Tongue (tissue), 2 donors: ENCODE measurements at regions not wholly inside any gene's neighbourhood (a gene's known extent, or its start where the extent isn't known, plus 50 kb on each side); places are given as distances from the start of the nearest gene placed in this dataset. TPM values are rescaled to one million over a fixed set of nuclear protein-coding genes. Genes with fewer than 3 reads are reported as not detected.
"Not testable (repeated sequence)": the region's sequence is repeated elsewhere in the genome, so short reads cannot be mapped to it uniquely, and the experiment has no call there.

Experiments used
- DNase-seq: peaks from one replicate; pipeline ENCODE4 v3.0.0-alpha.2; 2015
- small RNA-seq: library from RNA; depleted of rRNA; stranded (forward); fragments of <200 nt; gene quantifications from one replicate; pipeline ENCODE3, GENCODE V24; 2014; ENCODE audit warnings: low replicate concordance

GRCh38 chr11:3437441-3437840, 58.5 kb upstream of the ZNF195 start:
- not testable (repeated sequence) for DNase-seq

GRCh38 chr11:3434976-3435375, 56.0 kb upstream of the ZNF195 start:
- DNase-seq = no peak

GRCh38 chr11:3429191-3429590, 50.2 kb upstream of the ZNF195 start:
- not testable (repeated sequence) for DNase-seq

Small RNAs in the stretch of these regions (small RNA-seq; reads per million reads assigned to genes)
- not detected for gene SNRPCP5
